Fibroblast of lung (primary cell): ENCODE measurements at regions not wholly inside any gene's neighbourhood (a gene's known extent, or its start where the extent isn't known, plus 50 kb on each side); places are given as distances from the start of the nearest gene placed in this dataset.
A peak's percentile ranks its signal among the peaks of the same experiment; 100 is the strongest.

Experiments
- DNase-seq, 2 donors: peaks; one replicate each; pipeline versions ENCODE4 v3.0.0 to v3.0.0-alpha.2; 2010; ENCODE audit warnings: low read depth in 2 of 2
- H2AFZ ChIP-seq: 2 replicates; pipeline ENCODE4 v1.5.1; 2012; ENCODE audit warnings: low read length, control low read depth, inconsistent platforms
- H3K27ac ChIP-seq: 2 replicates; pipeline ENCODE4 v1.5.1; 2011; ENCODE audit warnings: low read length, control low read depth; ENCODE audit not compliant: insufficient read depth
- H3K27me3 ChIP-seq: 2 replicates; pipeline ENCODE4 v1.5.1; 2011; ENCODE audit warnings: mild to moderate bottlenecking, low read length; ENCODE audit not compliant: control insufficient read depth, insufficient read depth
- H3K36me3 ChIP-seq: 2 replicates; pipeline ENCODE4 v1.5.1; 2011; ENCODE audit warnings: low read length; ENCODE audit not compliant: control insufficient read depth, insufficient read depth
- H3K4me1 ChIP-seq: 2 replicates; pipeline ENCODE4 v1.5.1; 2011; ENCODE audit warnings: low read length; ENCODE audit not compliant: control insufficient read depth, insufficient read depth; ENCODE audit errors: extremely low read depth
- H3K4me2 ChIP-seq: 2 replicates; pipeline ENCODE4 v1.5.1; 2011; ENCODE audit warnings: low read length, control low read depth; ENCODE audit not compliant: insufficient read depth; ENCODE audit errors: extremely low read depth
- H3K4me3 ChIP-seq, 4 experiments: fragments of 200-600 bp in 1 of 4; sonication (generic) in 1 of 4; replicated peaks in 1 of 4; 2 replicates each; pipeline ENCODE4 v1.5.1; 2011 to 2016; ENCODE audit warnings: low read length in 4 of 4, low read depth in 3 of 4, mild to moderate bottlenecking in 3 of 4, control low read depth in 2 of 4, inconsistent platforms in 1 of 4, mixed read lengths in 1 of 4; ENCODE audit not compliant: insufficient read depth in 1 of 4; ENCODE audit errors: control extremely low read depth in 1 of 4
- H3K79me2 ChIP-seq: 2 replicates; pipeline ENCODE4 v1.5.1; 2012; ENCODE audit warnings: mild to moderate bottlenecking, low read length, inconsistent platforms; ENCODE audit not compliant: control insufficient read depth, insufficient read depth
- H3K9ac ChIP-seq: 2 replicates; pipeline ENCODE4 v1.5.1; 2011; ENCODE audit warnings: mild to moderate bottlenecking, low read length, control low read depth; ENCODE audit not compliant: insufficient read depth
- H3K9me3 ChIP-seq: 2 replicates; pipeline ENCODE4 v1.5.1; 2012; ENCODE audit warnings: low read depth, low read length; ENCODE audit not compliant: control insufficient read depth, insufficient read depth
- H4K20me1 ChIP-seq: 2 replicates; pipeline ENCODE4 v1.5.1; 2011; ENCODE audit warnings: low read length; ENCODE audit not compliant: control insufficient read depth, insufficient read depth; ENCODE audit errors: extremely low read depth
- EZH2 ChIP-seq: IDR thresholded peaks from 2 replicates; pipeline ENCODE4 v1.5.1; 2012; ENCODE audit warnings: low read length, control low read depth, mild to moderate bottlenecking; ENCODE audit errors: missing control alignments
- TF ChIP-seq, protein P1 (sequence below), 2 donors: IDR thresholded peaks in 1 of 2; conservative IDR thresholded peaks in 1 of 2; 1 replicate in 1 of 2; 2 replicates in 1 of 2; pipeline ENCODE4 v1.5.1; 2011 to 2012; ENCODE audit warnings: low read length in 2 of 2, control low read depth in 1 of 2, inconsistent platforms in 1 of 2, low read depth in 1 of 2, mild to moderate bottlenecking in 1 of 2

DNA sequence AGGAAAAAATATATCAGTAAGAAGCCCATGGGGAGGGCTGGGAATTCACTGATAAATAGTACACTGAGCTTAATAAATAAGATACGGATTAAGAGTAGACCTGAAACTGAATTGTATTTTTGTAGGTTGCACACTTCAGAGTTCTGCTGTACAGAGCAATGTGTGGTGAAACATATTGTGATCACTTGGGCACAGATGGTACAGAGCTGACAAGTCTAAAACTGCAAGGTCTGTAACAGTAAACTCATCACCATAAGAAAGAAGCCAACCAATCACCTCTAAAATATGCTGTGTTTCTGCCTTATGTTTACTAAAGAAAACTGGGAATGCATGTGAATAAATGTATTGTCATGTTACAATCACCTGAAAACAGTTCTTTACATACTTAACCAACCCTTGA, 360.7 kb downstream of the MRPL39 start:
- Histone ChIP-seq H3K79me2 (no peaks in the 10 kb centered on the region), H3K9me3 (no peaks in the 10 kb centered on the region), H3K9ac (no peak overlapping the region), H3K4me1 (no peaks in the 10 kb centered on the region), H3K36me3 (no peaks in the 10 kb centered on the region), H3K4me2 (no peak overlapping the region), H3K4me3 (no peak overlapping the region), H4K20me1 (no peaks in the 10 kb centered on the region), H3K27ac (no peak overlapping the region), H3K27me3 (no peaks in the 10 kb centered on the region), H2AFZ (no peak overlapping the region)
- TF ChIP-seq, protein P1, sequence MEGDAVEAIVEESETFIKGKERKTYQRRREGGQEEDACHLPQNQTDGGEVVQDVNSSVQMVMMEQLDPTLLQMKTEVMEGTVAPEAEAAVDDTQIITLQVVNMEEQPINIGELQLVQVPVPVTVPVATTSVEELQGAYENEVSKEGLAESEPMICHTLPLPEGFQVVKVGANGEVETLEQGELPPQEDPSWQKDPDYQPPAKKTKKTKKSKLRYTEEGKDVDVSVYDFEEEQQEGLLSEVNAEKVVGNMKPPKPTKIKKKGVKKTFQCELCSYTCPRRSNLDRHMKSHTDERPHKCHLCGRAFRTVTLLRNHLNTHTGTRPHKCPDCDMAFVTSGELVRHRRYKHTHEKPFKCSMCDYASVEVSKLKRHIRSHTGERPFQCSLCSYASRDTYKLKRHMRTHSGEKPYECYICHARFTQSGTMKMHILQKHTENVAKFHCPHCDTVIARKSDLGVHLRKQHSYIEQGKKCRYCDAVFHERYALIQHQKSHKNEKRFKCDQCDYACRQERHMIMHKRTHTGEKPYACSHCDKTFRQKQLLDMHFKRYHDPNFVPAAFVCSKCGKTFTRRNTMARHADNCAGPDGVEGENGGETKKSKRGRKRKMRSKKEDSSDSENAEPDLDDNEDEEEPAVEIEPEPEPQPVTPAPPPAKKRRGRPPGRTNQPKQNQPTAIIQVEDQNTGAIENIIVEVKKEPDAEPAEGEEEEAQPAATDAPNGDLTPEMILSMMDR (conservative IDR thresholded peaks at IDR 0.05 in 1 of 2, IDR thresholded peaks at IDR 0.05 in 1 of 2; ENCODE audit: low read depth in 1 of 2, low read length in 2 of 2): no peak
- TF ChIP-seq EZH2: no peak
- DNase-seq: no peak

GRCh38 chr21:25244735-25245134, 362.5 kb downstream of the MRPL39 start:
- Histone ChIP-seq H2AFZ (no peak overlapping the region), H3K9me3 (no peaks in the 10 kb centered on the region), H3K27ac (no peak overlapping the region), H4K20me1 (no peaks in the 10 kb centered on the region), H3K4me3 (no peak overlapping the region), H3K27me3 (no peaks in the 10 kb centered on the region), H3K4me1 (no peaks in the 10 kb centered on the region), H3K9ac (no peak overlapping the region), H3K36me3 (no peaks in the 10 kb centered on the region), H3K4me2 (no peak overlapping the region), H3K79me2 (no peaks in the 10 kb centered on the region)
- DNase-seq: no peak
- TF ChIP-seq EZH2: no peak
- TF ChIP-seq, protein P1 (conservative IDR thresholded peaks at IDR 0.05 in 1 of 2, IDR thresholded peaks at IDR 0.05 in 1 of 2; ENCODE audit: low read depth in 1 of 2, low read length in 2 of 2): no peak

GRCh38 chr21:25243808-25244207, 363.5 kb downstream of the MRPL39 start:
- Histone ChIP-seq H3K27me3 (no peaks in the 10 kb centered on the region), H3K4me2 (no peak overlapping the region), H3K36me3 (no peaks in the 10 kb centered on the region), H2AFZ (no peak overlapping the region), H3K9ac (no peak overlapping the region), H4K20me1 (no peaks in the 10 kb centered on the region), H3K9me3 (no peaks in the 10 kb centered on the region), H3K27ac (no peak overlapping the region), H3K4me1 (no peaks in the 10 kb centered on the region), H3K79me2 (no peaks in the 10 kb centered on the region), H3K4me3 (no peak overlapping the region)
- no peak for TF ChIP-seq EZH2
- TF ChIP-seq, protein P1 (conservative IDR thresholded peaks at IDR 0.05 in 1 of 2, IDR thresholded peaks at IDR 0.05 in 1 of 2; ENCODE audit: low read depth in 1 of 2, low read length in 2 of 2): no peak
- peak in 1 of 2 donors; percentile 5 for DNase-seq
